Prostate gland (tissue), 2 donors: ENCODE measurements at regions not wholly inside any gene's neighbourhood (a gene's known extent, or its start where the extent isn't known, plus 50 kb on each side); places are given as distances from the start of the nearest gene placed in this dataset.

Source experiments
- DNase-seq: peaks from one replicate; pipeline ENCODE4 v3.0.0-alpha.2; 2019; ENCODE audit warnings: low spot score
- H3K27ac ChIP-seq, 2 donors: fragments of 200-600 bp; sonication (generic); 2 replicates each; pipeline ENCODE4 v1.5.1; 2017 to 2019
- H3K27me3 ChIP-seq: fragments of 200-600 bp; sonication (generic); replicated peaks from 2 replicates; pipeline ENCODE4 v1.5.1; 2019; ENCODE audit not compliant: insufficient read depth
- H3K36me3 ChIP-seq, 2 donors: fragments of 200-600 bp; sonication (generic); 1 replicate in 1 of 2; 2 replicates in 1 of 2; pipeline versions ENCODE4 v1.5.1 to v1.8.1; 2017 to 2019
- H3K4me1 ChIP-seq: fragments of 200-600 bp; sonication (generic); replicated peaks from 2 replicates; pipeline ENCODE4 v1.5.1; 2019
- H3K4me3 ChIP-seq, 2 donors: fragments of 200-600 bp; sonication (generic); 2 replicates each; pipeline ENCODE4 v1.5.1; 2017 to 2019
- H3K9me3 ChIP-seq: fragments of 200-600 bp; sonication (generic); 2 replicates; pipeline ENCODE4 v1.5.1; 2017
- POLR2A ChIP-seq: fragments of 450-650 bp; IDR thresholded peaks from one replicate; pipeline ENCODE4 v1.6.1; 2016; ENCODE audit warnings: antibody characterized with exemption, mild to moderate bottlenecking
- POLR2AphosphoS5 ChIP-seq: sonication (generic); formaldehyde crosslinking; IDR thresholded peaks from one replicate; pipeline ENCODE4 v1.6.1; 2017; ENCODE audit warnings: antibody characterized with exemption
- WGBS: methylation state at CpG from one replicate; pipeline ENCODE4 v1.1.5; 2018; 5-methylcytosine and 5-hydroxymethylcytosine counted together
- intact Hi-C: fragments of 100-400 bp; cut with DNase I; formaldehyde crosslinking; loops from one replicate; pipeline ENCODE4 v1.14.2; 2022
- TF ChIP-seq, protein P1 (sequence below), 4 experiments: fragments of 200-600 bp in 2 of 4; fragments of 450-650 bp in 2 of 4; sonication (generic) in 2 of 4; IDR thresholded peaks; 1 replicate in 3 of 4; 2 replicates in 1 of 4; pipeline ENCODE4 v1.5.1; 2016 to 2019; ENCODE audit warnings: antibody characterized with exemption in 4 of 4, mild to moderate bottlenecking in 2 of 4, moderate library complexity in 2 of 4

- TF ChIP-seq POLR2AphosphoS5: no peak
- TF ChIP-seq, protein P1, sequence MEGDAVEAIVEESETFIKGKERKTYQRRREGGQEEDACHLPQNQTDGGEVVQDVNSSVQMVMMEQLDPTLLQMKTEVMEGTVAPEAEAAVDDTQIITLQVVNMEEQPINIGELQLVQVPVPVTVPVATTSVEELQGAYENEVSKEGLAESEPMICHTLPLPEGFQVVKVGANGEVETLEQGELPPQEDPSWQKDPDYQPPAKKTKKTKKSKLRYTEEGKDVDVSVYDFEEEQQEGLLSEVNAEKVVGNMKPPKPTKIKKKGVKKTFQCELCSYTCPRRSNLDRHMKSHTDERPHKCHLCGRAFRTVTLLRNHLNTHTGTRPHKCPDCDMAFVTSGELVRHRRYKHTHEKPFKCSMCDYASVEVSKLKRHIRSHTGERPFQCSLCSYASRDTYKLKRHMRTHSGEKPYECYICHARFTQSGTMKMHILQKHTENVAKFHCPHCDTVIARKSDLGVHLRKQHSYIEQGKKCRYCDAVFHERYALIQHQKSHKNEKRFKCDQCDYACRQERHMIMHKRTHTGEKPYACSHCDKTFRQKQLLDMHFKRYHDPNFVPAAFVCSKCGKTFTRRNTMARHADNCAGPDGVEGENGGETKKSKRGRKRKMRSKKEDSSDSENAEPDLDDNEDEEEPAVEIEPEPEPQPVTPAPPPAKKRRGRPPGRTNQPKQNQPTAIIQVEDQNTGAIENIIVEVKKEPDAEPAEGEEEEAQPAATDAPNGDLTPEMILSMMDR (IDR thresholded peaks at IDR 0.05): no peak
- TF ChIP-seq POLR2A: no peak
- no peak for DNase-seq
- H3K27me3 ChIP-seq: no peaks in the 10 kb centered on the region
- no peaks in the 10 kb centered on the region for H3K36me3 ChIP-seq
- no peak overlapping the region for H3K27ac ChIP-seq
- WGBS: 81% methylated on average over 1 of the region's 1 CpG
- H3K4me3 ChIP-seq: no peak overlapping the region
- no peaks in the 10 kb centered on the region for H3K4me1 ChIP-seq
- intact Hi-C loops: no loop called here
- H3K9me3 ChIP-seq: no peaks in the 10 kb centered on the region
These were observed 61.1 kb downstream of the RIN2 start for GRCh38 chr20:19819149-19819548.

GRCh38 chr20:19820555-19821211 lies 62.6 kb downstream of the RIN2 start:
- intact Hi-C loops: no loop called here
- no peak overlapping the region for H3K27ac ChIP-seq
- no peak overlapping the region for H3K4me3 ChIP-seq
- no peaks in the 10 kb centered on the region for H3K9me3 ChIP-seq
- 81% methylated on average over 4 of the region's 4 CpGs for WGBS
- H3K27me3 ChIP-seq: no peaks in the 10 kb centered on the region
- DNase-seq: no peak
- TF ChIP-seq, protein P1 (IDR thresholded peaks at IDR 0.05): no peak
- TF ChIP-seq POLR2AphosphoS5 (no peak), POLR2A (no peak)
- no peaks in the 10 kb centered on the region for H3K36me3 ChIP-seq
- no peaks in the 10 kb centered on the region for H3K4me1 ChIP-seq

- Histone ChIP-seq H3K4me1 (no peaks in the 10 kb centered on the region), H3K4me3 (no peak overlapping the region), H3K9me3 (no peaks in the 10 kb centered on the region), H3K27ac (no peak overlapping the region), H3K27me3 (no peaks in the 10 kb centered on the region), H3K36me3 (no peaks in the 10 kb centered on the region)
- TF ChIP-seq, protein P1 (IDR thresholded peaks at IDR 0.05): no peak
- no peak for TF ChIP-seq POLR2AphosphoS5
- TF ChIP-seq POLR2A: no peak
- 92% methylated on average over 3 of the region's 3 CpGs for WGBS
- DNase-seq: no peak
- intact Hi-C loops: no loop called here
These were observed 63.5 kb downstream of the RIN2 start for GRCh38 chr20:19821606-19822005.

DNA sequence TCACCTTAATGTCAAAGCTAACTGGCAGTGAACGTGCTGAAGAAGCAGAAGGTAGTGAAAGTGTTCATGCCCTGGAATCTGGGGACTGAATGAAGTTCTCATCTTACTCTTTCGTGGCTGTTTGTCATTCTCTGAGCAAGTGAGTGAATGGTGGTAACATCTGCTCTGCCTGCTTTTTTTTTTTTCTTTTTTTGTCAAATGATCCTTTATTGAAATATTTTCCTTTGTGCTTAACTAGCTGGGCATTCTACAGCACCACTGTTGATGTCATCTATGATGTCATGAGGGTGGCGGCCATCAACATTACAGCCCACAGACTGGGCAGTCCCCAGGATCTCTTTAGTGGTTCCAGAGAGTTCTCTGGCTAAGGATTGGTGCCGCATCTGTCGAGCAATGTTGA lies 65.2 kb downstream of the RIN2 start:
- Histone ChIP-seq H3K27me3 (no peaks in the 10 kb centered on the region), H3K9me3 (no peaks in the 10 kb centered on the region), H3K4me3 (no peak overlapping the region), H3K27ac (no peak overlapping the region), H3K4me1 (no peaks in the 10 kb centered on the region), H3K36me3 (no peaks in the 10 kb centered on the region)
- no peak for TF ChIP-seq POLR2AphosphoS5
- no peak for TF ChIP-seq POLR2A
- TF ChIP-seq, protein P1 (IDR thresholded peaks at IDR 0.05): no peak
- WGBS: 95% methylated on average over 5 of the region's 5 CpGs
- intact Hi-C loops: no loop called here
- DNase-seq: no peak

DNA sequence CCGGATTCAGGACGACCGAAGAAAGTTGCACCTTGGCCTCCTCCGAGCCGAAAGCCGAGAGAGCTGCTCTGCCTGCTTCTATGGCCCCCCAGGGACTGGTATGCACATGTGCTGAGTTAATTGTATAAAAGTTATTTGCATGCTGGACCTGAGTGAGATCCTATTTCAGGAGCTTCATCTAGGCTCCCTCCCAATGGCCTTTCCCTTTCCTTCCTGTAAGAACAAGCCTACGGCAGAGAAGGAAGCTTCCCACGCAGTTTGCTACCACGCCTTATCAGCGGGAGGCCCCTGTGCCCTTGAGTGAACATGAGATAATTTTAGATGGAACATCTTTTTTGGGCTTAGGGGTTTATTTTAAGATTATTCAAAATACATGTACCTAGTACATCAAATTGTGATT lies 65.9 kb downstream of the RIN2 start:
- H3K27ac ChIP-seq: no peak overlapping the region
- intact Hi-C loops: no loop called here
- no peaks in the 10 kb centered on the region for H3K4me1 ChIP-seq
- no peaks in the 10 kb centered on the region for H3K36me3 ChIP-seq
- no peak overlapping the region for H3K4me3 ChIP-seq
- no peak for TF ChIP-seq POLR2A
- no peak for TF ChIP-seq POLR2AphosphoS5
- TF ChIP-seq, protein P1 (IDR thresholded peaks at IDR 0.05): no peak
- no peaks in the 10 kb centered on the region for H3K27me3 ChIP-seq
- no peaks in the 10 kb centered on the region for H3K9me3 ChIP-seq
- WGBS: 76% methylated on average over 10 of the region's 10 CpGs
- no peak for DNase-seq
